GM23338 (cell line): ENCODE measurements at regions not wholly inside any gene's neighbourhood (a gene's known extent, or its start where the extent isn't known, plus 50 kb on each side); places are given as distances from the start of the nearest gene placed in this dataset.
"Not testable (repeated sequence)": the region's sequence is repeated elsewhere in the genome, so short reads cannot be mapped to it uniquely, and the experiment has no call there.

ENCODE experiments used
- CREB1 ChIP-seq: fragments of 250-450 bp; sonication (Bioruptor Pico); IDR thresholded peaks from 2 replicates; pipeline ENCODE4 v1.5.0; 2020; ENCODE audit warnings: low read depth, mild to moderate bottlenecking, moderate library complexity
- EZH2 ChIP-seq: fragments of 200-600 bp; sonication (generic); IDR thresholded peaks from one replicate; pipeline ENCODE4 v1.8.0; 2017; ENCODE audit warnings: antibody characterized with exemption, mild to moderate bottlenecking, low read depth; ENCODE audit not compliant: unreplicated experiment
- EZH2phosphoT487 ChIP-seq: fragments of 200-600 bp; sonication (generic); IDR thresholded peaks from one replicate; pipeline ENCODE4 v1.8.1; 2018; ENCODE audit warnings: antibody characterized with exemption; ENCODE audit not compliant: unreplicated experiment
- NANOG ChIP-seq: IDR thresholded peaks from 2 replicates; pipeline ENCODE4 v1.6.1; 2016; ENCODE audit warnings: antibody characterized with exemption, borderline replicate concordance
- POLR2AphosphoS5 ChIP-seq: IDR thresholded peaks from 2 replicates; pipeline ENCODE4 v1.6.1; 2016; ENCODE audit warnings: antibody characterized with exemption, low read depth
- STAT1 ChIP-seq: IDR thresholded peaks from one replicate; pipeline ENCODE4 v1.6.1; 2016; ENCODE audit warnings: antibody characterized with exemption; ENCODE audit not compliant: unreplicated experiment
- ZNF114 ChIP-seq: fragments of 250-450 bp; sonication (Bioruptor Pico); IDR thresholded peaks from 2 replicates; pipeline ENCODE4 v1.5.0; 2020; ENCODE audit warnings: mild to moderate bottlenecking, moderate library complexity
- ZNF331 ChIP-seq: fragments of 250-450 bp; sonication (Bioruptor Pico); IDR thresholded peaks from 2 replicates; pipeline ENCODE4 v1.5.0; 2020; ENCODE audit warnings: low read depth, mild to moderate bottlenecking, moderate library complexity
- TF ChIP-seq, protein P1 (sequence below): IDR thresholded peaks from 2 replicates; pipeline ENCODE4 v1.6.1; 2016; ENCODE audit warnings: antibody characterized with exemption
- TF ChIP-seq, protein P2 (sequence below), 2 experiments: fragments of 200-600 bp in 1 of 2; sonication (generic) in 1 of 2; conservative IDR thresholded peaks; 2 replicates each; pipeline versions ENCODE4 v1.5.1 to v1.6.1; 2016 to 2017; ENCODE audit warnings: antibody characterized with exemption in 2 of 2, low read depth in 2 of 2, mild to moderate bottlenecking in 2 of 2, moderate library complexity in 1 of 2
- TF ChIP-seq, protein P3 (sequence below): IDR thresholded peaks from one replicate; pipeline ENCODE4 v1.6.1; 2018; ENCODE audit warnings: antibody characterized with exemption; ENCODE audit not compliant: unreplicated experiment

DNA sequence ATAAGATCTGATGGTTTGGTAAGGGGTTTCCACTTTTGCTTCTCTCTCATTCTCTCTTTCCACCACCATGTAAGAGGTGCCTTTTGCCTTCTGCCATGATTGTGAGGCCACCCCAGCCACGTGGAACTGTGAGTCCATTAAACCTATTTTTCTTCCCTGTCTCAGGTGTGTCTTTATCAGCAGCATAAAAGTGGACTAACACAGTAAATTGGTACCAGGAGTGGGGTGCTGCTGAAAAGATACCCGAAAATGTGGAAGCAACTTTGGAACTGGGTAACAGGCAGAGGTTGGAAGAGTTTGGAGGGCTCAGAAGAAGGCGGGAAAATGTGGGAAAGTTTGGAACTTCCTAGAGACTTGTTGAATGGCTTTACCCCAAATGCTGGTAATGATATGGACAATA lies 226.4 kb upstream of the MSX2 start:
- TF ChIP-seq, protein P1, sequence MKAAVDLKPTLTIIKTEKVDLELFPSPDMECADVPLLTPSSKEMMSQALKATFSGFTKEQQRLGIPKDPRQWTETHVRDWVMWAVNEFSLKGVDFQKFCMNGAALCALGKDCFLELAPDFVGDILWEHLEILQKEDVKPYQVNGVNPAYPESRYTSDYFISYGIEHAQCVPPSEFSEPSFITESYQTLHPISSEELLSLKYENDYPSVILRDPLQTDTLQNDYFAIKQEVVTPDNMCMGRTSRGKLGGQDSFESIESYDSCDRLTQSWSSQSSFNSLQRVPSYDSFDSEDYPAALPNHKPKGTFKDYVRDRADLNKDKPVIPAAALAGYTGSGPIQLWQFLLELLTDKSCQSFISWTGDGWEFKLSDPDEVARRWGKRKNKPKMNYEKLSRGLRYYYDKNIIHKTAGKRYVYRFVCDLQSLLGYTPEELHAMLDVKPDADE, result not testable (repeated sequence)
- not testable (repeated sequence) for TF ChIP-seq EZH2; EZH2phosphoT487; STAT1; POLR2AphosphoS5; ZNF331 (CRISPR knock-in tag); CREB1; ZNF114 (CRISPR knock-in tag); NANOG
- TF ChIP-seq, protein P2, sequence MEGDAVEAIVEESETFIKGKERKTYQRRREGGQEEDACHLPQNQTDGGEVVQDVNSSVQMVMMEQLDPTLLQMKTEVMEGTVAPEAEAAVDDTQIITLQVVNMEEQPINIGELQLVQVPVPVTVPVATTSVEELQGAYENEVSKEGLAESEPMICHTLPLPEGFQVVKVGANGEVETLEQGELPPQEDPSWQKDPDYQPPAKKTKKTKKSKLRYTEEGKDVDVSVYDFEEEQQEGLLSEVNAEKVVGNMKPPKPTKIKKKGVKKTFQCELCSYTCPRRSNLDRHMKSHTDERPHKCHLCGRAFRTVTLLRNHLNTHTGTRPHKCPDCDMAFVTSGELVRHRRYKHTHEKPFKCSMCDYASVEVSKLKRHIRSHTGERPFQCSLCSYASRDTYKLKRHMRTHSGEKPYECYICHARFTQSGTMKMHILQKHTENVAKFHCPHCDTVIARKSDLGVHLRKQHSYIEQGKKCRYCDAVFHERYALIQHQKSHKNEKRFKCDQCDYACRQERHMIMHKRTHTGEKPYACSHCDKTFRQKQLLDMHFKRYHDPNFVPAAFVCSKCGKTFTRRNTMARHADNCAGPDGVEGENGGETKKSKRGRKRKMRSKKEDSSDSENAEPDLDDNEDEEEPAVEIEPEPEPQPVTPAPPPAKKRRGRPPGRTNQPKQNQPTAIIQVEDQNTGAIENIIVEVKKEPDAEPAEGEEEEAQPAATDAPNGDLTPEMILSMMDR (conservative IDR thresholded peaks at IDR 0.05; ENCODE audit: low read depth in 2 of 2), result not testable (repeated sequence)
- TF ChIP-seq, protein P3, sequence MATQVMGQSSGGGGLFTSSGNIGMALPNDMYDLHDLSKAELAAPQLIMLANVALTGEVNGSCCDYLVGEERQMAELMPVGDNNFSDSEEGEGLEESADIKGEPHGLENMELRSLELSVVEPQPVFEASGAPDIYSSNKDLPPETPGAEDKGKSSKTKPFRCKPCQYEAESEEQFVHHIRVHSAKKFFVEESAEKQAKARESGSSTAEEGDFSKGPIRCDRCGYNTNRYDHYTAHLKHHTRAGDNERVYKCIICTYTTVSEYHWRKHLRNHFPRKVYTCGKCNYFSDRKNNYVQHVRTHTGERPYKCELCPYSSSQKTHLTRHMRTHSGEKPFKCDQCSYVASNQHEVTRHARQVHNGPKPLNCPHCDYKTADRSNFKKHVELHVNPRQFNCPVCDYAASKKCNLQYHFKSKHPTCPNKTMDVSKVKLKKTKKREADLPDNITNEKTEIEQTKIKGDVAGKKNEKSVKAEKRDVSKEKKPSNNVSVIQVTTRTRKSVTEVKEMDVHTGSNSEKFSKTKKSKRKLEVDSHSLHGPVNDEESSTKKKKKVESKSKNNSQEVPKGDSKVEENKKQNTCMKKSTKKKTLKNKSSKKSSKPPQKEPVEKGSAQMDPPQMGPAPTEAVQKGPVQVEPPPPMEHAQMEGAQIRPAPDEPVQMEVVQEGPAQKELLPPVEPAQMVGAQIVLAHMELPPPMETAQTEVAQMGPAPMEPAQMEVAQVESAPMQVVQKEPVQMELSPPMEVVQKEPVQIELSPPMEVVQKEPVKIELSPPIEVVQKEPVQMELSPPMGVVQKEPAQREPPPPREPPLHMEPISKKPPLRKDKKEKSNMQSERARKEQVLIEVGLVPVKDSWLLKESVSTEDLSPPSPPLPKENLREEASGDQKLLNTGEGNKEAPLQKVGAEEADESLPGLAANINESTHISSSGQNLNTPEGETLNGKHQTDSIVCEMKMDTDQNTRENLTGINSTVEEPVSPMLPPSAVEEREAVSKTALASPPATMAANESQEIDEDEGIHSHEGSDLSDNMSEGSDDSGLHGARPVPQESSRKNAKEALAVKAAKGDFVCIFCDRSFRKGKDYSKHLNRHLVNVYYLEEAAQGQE, result not testable (repeated sequence)
